ENCODE measurements at regions not wholly inside any gene's neighbourhood (a gene's known extent, or its start where the extent isn't known, plus 50 kb on each side); places are given as distances from the start of the nearest gene placed in this dataset.
"Not testable (repeated sequence)": the region's sequence is repeated elsewhere in the genome, so short reads cannot be mapped to it uniquely, and the experiment has no call there.

GRCh38 chr10:83750604-83751003, 388.7 kb upstream of the GHITM start:
- DNase-seq (ENCODE audit: low read depth in 3 of 3), result no peak

- DNase-seq (ENCODE audit: low read depth in 3 of 3), result no peak
Observed at GRCh38 chr10:83753490-83753889, 385.8 kb upstream of the GHITM start.

- DNase-seq (ENCODE audit: low read depth in 3 of 3), result no peak
Observed at GRCh38 chr10:83754857-83755256, 384.5 kb upstream of the GHITM start.

- no peak for DNase-seq (ENCODE audit: low read depth in 3 of 3)
Observed at GRCh38 chr10:83760142-83760541, 379.2 kb upstream of the GHITM start.

GRCh38 chr10:83764666-83765065, 374.6 kb upstream of the GHITM start:
- no peak for DNase-seq (ENCODE audit: low read depth in 3 of 3)

GRCh38 chr10:83765731-83766130, 373.6 kb upstream of the GHITM start:
- DNase-seq (ENCODE audit: low read depth in 3 of 3), result no peak

GRCh38 chr10:83769281-83769820, 370.0 kb upstream of the GHITM start:
- no peak for DNase-seq (ENCODE audit: low read depth in 3 of 3)

- not testable (repeated sequence) for DNase-seq (ENCODE audit: low read depth in 3 of 3)
Observed at GRCh38 chr10:83786701-83787100, 352.6 kb upstream of the GHITM start.

GRCh38 chr10:83801983-83802382, 337.3 kb upstream of the GHITM start:
- no peak for DNase-seq (ENCODE audit: low read depth in 3 of 3)

GRCh38 chr10:83806717-83807116, 332.6 kb upstream of the GHITM start:
- no peak for DNase-seq (ENCODE audit: low read depth in 3 of 3)

GRCh38 chr10:83809001-83809400, 330.3 kb upstream of the GHITM start:
- no peak for DNase-seq (ENCODE audit: low read depth in 3 of 3)

GRCh38 chr10:83816942-83817341, 322.4 kb upstream of the GHITM start:
- no peak for DNase-seq (ENCODE audit: low read depth in 3 of 3)

- DNase-seq (ENCODE audit: low read depth in 3 of 3), result no peak
Observed at GRCh38 chr10:83817797-83818196, 321.5 kb upstream of the GHITM start.

GRCh38 chr10:83819609-83820008, 319.7 kb upstream of the GHITM start:
- DNase-seq (ENCODE audit: low read depth in 3 of 3), result no peak

GRCh38 chr10:83820033-83820432, 319.3 kb upstream of the GHITM start:
- no peak for DNase-seq (ENCODE audit: low read depth in 3 of 3)

- no peak for DNase-seq (ENCODE audit: low read depth in 3 of 3)
Observed at GRCh38 chr10:83824099-83824498, 315.2 kb upstream of the GHITM start.

GRCh38 chr10:83834096-83834495, 305.2 kb upstream of the GHITM start:
- DNase-seq (ENCODE audit: low read depth in 3 of 3), result no peak

- no peak for DNase-seq (ENCODE audit: low read depth in 3 of 3)
Observed at GRCh38 chr10:83835945-83836745, 303.2 kb upstream of the GHITM start.

GRCh38 chr10:83848677-83849076, 290.6 kb upstream of the GHITM start:
- DNase-seq (ENCODE audit: low read depth in 3 of 3), result no peak

- DNase-seq (ENCODE audit: low read depth in 3 of 3), result no peak
Observed at GRCh38 chr10:83849150-83849549, 290.2 kb upstream of the GHITM start.

GRCh38 chr10:83852146-83852545, 287.2 kb upstream of the GHITM start:
- no peak for DNase-seq (ENCODE audit: low read depth in 3 of 3)

- no peak for DNase-seq (ENCODE audit: low read depth in 3 of 3)
Observed at GRCh38 chr10:83862723-83863122, 276.6 kb upstream of the GHITM start.

- no peak for DNase-seq (ENCODE audit: low read depth in 3 of 3)
Observed at GRCh38 chr10:83863283-83863966, 275.9 kb upstream of the GHITM start.

All from stimulated activated CD4-positive, alpha-beta T cell treated with anti-CD3 and anti-CD28 coated beads, TNF-alpha, amount 100 ng/mL, for 24 hours (primary cell).